Smooth muscle cell of the brain vasculature (primary cell): ENCODE measurements at regions not wholly inside any gene's neighbourhood (a gene's known extent, or its start where the extent isn't known, plus 50 kb on each side); places are given as distances from the start of the nearest gene placed in this dataset.
"Not testable (repeated sequence)": the region's sequence is repeated elsewhere in the genome, so short reads cannot be mapped to it uniquely, and the experiment has no call there.

ENCODE experiments used
- DNase-seq: peaks from one replicate; pipeline ENCODE4 v3.0.0-alpha.2; 2012; ENCODE audit warnings: low read depth, low spot score

- DNase-seq, result no peak
These were observed 50.8 kb upstream of the TMEM108 start for GRCh38 chr3:132987396-132987795.

DNA sequence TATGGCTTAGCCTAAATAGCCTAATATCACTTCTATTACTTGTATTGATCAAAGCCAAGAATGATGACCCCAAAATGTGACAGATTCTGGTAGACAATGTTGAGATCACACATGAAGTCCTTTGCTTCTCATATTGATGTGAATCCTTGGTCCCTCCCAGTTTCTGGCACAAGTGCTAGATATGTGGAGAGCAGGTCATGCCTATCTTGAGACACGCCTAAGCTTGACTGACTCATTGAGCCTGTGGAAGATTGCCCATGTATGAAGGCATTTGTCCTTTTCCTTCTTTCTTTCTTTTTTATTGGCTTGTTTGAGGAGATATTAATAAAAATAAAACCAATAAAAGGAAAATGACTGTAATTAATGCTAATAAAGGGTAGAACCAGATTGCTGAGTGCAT is 54.0 kb upstream of the TMEM108 start:
- DNase-seq, result no peak

DNA sequence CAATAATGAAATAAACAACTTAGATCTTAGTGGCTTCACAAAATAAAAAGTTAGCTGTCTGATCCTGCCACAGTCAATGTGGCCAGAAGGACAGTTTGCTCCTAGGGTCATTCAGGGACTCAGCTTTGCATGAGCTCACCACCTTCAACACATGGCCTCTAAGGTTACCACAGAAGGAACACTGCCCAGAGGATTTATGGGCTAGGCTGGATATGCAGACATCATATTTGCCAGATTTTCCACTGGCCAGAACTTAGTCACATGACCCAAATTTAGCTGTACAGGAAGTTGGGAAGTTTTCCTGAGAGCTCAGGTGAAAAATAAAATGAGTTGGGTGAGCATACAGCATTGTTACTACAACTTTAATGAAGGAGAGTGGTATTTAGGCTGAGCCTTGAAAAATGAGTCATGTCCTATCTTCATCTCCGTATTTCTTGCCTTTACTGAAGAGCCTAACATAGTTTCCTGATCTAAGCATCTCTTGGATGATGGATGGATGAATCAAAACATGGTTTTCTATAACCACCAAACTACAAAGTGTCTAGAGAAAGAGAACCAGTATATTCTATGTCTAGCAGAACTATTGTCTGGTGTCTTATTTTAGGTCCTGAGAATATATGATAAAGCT is 54.9 kb upstream of the TMEM108 start:
- DNase-seq, result no peak

GRCh38 chr3:132981719-132982118 is 56.5 kb upstream of the TMEM108 start:
- no peak for DNase-seq

DNA sequence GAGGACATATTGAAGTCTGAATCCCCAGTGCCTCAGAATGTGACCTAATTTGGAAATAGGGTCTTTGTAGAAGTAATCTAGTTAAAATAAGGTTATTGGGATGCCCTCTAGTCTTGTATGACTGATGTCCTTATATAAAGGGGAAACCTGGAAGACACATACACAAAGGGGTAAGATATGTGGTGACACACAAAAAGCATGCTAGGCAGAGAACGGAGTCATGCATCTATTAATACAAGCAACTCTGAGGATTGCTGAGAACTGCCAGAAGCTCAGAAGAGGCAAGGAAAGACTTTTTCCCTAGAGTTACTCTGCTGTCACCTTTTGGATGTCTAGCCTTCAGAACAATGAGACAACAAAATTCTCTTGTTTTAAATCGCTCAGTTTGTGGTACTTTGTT is 58.1 kb upstream of the TMEM108 start:
- no peak for DNase-seq

- DNase-seq, result no peak
These were observed 58.6 kb upstream of the TMEM108 start for GRCh38 chr3:132979606-132980005.

GRCh38 chr3:132978946-132979345 is 59.2 kb upstream of the TMEM108 start:
- not testable (repeated sequence) for DNase-seq

- no peak for DNase-seq
These were observed 59.7 kb upstream of the TMEM108 start for GRCh38 chr3:132978464-132978863.

- no peak for DNase-seq
These were observed 64.1 kb upstream of the TMEM108 start for GRCh38 chr3:132974097-132974496.

- DNase-seq, result no peak
These were observed 64.8 kb upstream of the TMEM108 start for GRCh38 chr3:132973441-132973840.

GRCh38 chr3:132972333-132972732 is 65.9 kb upstream of the TMEM108 start:
- DNase-seq, result no peak

- no peak for DNase-seq
These were observed 71.8 kb upstream of the TMEM108 start for GRCh38 chr3:132966374-132966773.

GRCh38 chr3:132964266-132964665 is 73.9 kb upstream of the TMEM108 start:
- no peak for DNase-seq

DNA sequence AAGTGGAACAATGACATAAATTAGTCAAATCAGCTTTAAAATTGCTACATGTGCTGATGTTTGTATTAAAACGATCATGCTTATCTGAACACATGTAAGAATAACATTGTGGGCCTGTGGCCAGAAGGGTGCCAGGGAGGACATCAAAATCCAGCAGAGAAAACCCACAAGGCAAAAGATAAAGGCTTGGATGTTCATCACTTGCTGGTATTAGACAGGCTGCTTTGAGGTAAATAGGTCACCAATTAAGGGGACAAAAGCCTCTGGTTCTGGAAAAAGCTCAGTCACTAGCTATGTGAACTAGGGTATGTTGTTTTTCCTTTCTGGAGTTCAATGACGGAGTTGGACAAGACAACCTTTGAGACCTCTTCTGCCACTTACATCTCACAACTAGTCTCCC is 74.4 kb upstream of the TMEM108 start:
- DNase-seq, result no peak

- DNase-seq, result no peak
These were observed 76.2 kb upstream of the TMEM108 start for GRCh38 chr3:132961991-132962390.

GRCh38 chr3:132953683-132954082 is 84.5 kb upstream of the TMEM108 start:
- no peak for DNase-seq

GRCh38 chr3:132927896-132928295 is 110.3 kb upstream of the TMEM108 start:
- DNase-seq, result no peak

DNA sequence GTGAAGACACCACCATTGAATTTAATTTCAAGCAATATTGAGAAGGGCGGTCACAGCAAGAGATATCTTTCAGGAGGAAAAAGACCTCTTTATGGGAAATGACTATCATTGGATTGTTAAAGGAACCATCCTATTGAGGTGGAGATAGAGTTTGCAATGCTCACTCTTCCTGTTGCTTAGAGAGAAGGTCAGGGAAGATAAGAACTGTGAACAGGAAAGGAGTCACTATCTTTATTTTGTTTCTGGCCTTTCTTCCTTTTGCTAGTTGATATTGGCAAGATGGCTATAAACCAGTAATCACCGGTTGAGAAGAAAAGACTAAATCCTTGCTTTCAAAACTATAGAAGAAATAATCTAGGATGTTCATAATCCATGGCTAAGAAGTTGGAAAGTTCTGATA is 112.1 kb upstream of the TMEM108 start:
- no peak for DNase-seq

- no peak for DNase-seq
These were observed 112.8 kb upstream of the TMEM108 start for GRCh38 chr3:132925256-132925930.

- DNase-seq, result peak; percentile 23
These were observed 122.1 kb upstream of the TMEM108 start for GRCh38 chr3:132916096-132916495.

- DNase-seq, result no peak
These were observed 125.8 kb upstream of the TMEM108 start for GRCh38 chr3:132912416-132912753.

DNA sequence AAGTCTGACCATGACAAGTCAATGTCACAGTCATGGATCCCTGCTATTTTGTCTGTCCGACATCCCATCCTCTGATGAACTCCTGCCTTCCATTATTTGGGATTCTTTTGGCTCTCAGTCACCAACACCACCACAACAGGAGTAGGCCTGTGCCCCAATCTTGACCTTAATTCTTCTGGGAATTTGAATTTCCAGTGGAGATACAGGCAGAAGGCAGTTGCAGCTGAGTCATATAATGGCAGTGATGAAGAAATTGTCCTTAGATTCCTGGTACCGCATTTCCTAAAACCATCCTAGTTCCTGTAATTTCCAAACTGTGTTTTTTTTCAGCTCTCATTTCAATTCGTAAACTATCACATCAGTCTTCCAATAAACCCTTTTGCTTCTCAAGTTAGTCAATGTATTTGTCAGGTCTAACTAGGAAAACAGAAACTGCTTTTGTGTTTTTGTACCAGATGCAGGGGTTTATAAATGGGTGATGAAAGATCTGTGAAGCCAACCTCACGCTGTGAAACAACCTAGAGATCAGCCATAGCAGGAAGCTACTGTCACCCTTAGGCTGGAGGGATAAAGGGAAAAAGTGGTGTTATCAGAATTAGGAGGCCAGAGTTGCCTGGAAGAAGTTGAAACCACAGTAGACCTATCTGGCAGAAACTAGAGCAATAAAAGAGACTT is 126.3 kb upstream of the TMEM108 start:
- peak; percentile 32 for DNase-seq

DNA sequence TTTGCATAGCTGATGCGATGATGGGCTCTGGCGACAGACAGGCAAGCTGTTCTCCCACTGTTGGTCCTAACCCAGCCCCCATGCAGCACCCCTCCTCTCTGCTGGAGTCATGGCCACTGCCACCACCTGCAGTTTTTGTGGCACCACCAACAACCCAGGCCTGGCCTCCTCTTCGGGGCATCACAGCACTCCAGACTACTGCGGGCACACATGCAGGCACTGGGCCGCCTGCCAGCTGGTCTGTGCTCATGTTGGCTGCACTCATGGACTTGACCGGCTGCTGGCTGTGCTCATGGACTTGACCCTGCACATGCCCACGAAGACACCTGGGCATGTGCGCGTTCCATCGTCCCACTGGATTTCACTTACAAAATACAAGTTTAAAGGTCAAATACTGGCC is 130.9 kb upstream of the TMEM108 start:
- no peak for DNase-seq
